Occipital lobe (tissue), 1 donor: ENCODE measurements at regions not wholly inside any gene's neighbourhood (a gene's known extent, or its start where the extent isn't known, plus 50 kb on each side); places are given as distances from the start of the nearest gene placed in this dataset.
"Not testable (repeated sequence)": the region's sequence is repeated elsewhere in the genome, so short reads cannot be mapped to it uniquely, and the experiment has no call there.

Source experiments
- DNase-seq: peaks from one replicate; lab custom pipeline; 2025; lab: John Stamatoyannopoulos, UW

DNA sequence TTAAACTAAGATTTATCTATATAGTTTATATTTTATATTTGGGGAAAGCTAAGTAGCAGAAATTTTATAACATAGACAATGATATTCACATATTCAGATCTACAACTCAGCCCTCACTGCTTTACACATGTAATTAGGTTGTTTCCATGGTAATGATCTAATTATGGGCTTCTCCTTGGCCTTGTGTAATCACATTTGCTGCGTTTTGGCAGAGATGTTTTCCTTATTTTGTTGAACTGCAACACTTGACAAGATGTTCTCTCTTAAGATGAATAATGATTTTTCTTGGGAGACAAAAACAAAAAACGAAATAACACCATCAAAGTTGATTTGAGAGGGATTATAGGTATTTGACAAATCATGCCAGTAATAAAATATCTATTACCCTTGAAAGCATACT is 635.6 kb upstream of the TBL1XR1 start:
- no peak for DNase-seq

DNA sequence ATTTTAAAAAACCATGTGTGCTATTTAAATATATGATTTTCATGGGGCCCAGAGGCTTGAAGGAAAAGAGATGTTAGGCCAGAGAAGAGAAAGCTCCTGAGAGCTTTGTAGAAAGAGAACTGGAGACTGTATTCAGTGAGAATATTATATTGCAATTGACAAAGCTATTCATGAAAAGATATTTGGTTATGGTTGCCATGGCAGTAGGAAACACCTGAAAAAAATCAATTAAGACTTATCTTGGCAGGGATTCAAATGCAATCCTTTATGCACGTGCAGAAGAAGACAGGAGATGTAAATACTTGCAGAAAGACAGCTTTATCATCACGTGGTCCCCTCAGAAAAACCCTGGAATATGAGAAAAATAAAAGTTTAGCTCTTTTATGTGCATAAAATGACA is 636.0 kb upstream of the TBL1XR1 start:
- no peak for DNase-seq

DNA sequence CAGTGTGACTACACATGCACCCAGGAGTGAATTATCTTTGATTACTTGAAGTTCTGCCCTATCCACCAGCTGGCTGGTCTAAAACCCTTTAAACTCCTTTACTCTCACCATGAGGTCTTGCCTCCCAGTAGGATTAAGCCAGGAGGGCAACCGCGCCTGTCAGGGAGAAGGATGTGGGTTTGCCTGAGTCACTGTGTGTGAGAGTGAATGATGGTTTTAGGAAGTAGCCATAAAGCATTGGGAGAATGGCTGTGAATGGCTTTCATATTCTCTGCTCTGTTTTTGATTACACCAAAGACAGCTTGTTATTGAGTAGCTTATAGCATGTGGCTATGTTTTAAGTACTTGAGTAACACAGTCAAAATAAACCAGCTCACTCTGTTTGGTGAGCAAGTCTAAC is 637.7 kb upstream of the TBL1XR1 start:
- no peak for DNase-seq

DNA sequence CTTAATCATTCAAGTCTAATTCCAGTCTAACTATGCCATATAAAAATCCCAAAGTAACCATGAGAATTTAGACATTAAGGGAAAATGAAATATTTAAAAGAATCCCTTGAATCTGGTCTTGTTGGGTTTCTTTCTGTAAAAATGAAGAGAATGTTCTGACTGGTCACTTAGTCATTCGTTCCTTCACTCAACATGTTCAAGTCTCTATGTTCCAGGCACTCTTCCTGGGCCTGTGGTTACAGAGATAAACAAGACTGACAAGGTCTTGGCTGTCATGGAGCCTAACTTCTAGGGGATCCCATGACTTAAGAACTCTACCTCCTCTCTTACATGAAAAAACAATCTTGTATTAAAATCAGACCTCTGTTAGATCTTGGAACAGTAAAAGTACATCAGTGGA is 638.6 kb upstream of the TBL1XR1 start:
- DNase-seq: no peak

DNA sequence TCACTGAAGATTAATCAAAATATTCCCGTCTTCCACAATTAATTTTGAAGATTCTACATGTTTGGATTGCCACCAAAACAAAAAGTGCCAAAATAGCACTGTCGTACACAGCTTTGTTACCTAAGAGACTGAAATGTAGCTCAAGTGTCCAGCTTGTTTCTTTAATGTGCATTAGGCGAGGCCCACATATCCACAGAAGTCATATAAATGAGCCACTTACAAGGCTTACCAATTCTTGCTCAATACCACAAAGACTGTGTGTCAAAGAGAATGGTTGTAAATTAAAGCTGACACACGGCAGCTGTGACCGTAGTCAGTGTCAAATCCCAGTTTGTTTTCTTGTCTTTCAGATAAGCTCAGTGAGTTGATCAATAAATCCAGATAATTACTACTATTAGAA is 639.4 kb upstream of the TBL1XR1 start:
- DNase-seq: no peak

DNA sequence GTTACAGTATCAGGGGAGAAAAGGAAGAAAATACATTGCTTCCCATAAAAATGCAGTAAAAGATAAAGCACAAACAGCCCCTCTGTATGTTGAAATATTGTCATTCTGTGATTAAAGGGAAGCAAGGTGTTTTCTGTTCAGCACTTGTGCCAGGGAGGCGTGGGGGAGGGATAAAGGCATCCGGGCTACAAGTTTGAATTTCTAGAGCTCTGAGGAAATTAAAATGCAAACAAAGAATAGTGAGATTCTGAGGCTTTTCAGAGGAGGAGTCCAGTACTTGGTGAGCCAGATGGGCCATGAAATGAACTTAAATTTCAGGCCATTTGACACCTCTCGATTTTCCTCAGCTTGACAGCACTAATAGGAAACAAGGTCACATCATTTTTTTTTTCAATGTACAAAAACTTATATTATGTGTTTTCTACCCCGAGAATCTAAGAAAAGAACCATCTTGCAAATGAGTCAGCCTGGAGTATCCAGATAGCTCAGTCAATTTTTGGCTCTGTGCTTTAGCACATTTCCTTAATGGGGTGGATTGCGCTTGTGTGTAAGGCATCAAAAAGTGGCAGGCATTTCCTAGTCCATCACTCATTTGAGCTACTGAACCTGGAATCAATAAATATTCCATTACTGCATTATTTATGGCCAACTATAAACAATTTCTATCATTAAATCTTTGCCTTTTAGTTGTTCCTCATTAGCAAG is 640.8 kb upstream of the TBL1XR1 start:
- no peak for DNase-seq

DNA sequence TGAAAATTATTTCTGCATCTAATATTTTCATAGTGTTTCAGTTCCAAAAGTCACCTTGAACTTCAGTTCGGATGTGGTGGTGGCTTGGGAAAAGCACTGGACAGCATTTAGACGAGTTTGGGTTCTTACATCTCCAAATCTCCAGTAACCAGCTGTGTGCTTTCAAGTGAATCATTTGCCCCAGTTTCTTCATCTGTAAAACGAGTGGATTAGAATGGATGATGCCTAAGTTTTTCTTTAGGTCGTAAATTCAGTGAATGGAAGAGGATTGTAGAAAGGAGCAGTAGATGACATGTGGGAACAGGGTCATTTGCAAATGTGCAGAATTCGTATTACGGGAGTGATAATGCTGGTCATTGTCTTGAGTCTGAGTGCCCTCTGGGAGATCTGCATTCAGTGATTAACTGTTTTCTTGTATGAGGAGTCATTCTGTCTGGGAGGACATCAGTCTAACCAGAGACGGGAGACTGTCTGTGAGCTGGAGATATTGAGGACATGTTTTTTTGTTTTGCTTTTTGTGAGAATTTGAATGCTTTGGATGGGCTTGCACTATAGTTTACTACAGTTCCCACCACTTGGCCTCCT is 641.6 kb upstream of the TBL1XR1 start:
- DNase-seq: no peak

DNA sequence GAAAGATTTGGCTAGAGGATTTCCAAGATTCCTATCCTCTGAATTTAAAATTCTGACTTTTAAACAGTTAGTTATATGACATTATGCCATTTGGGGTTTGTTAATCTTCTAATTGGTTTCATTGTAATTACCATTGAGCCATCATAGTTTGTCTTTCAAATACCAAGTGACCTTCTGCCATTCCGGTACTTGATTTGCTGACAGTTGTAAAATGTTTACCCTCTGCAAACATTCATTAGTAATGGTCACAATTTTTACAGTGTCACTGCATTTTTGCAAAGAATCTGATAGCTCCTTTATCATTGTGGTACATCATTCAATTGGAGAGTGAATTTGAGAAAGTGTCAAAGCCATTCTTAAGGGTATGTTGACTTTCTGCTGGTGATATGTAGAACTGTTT is 645.0 kb upstream of the TBL1XR1 start:
- no peak for DNase-seq

DNA sequence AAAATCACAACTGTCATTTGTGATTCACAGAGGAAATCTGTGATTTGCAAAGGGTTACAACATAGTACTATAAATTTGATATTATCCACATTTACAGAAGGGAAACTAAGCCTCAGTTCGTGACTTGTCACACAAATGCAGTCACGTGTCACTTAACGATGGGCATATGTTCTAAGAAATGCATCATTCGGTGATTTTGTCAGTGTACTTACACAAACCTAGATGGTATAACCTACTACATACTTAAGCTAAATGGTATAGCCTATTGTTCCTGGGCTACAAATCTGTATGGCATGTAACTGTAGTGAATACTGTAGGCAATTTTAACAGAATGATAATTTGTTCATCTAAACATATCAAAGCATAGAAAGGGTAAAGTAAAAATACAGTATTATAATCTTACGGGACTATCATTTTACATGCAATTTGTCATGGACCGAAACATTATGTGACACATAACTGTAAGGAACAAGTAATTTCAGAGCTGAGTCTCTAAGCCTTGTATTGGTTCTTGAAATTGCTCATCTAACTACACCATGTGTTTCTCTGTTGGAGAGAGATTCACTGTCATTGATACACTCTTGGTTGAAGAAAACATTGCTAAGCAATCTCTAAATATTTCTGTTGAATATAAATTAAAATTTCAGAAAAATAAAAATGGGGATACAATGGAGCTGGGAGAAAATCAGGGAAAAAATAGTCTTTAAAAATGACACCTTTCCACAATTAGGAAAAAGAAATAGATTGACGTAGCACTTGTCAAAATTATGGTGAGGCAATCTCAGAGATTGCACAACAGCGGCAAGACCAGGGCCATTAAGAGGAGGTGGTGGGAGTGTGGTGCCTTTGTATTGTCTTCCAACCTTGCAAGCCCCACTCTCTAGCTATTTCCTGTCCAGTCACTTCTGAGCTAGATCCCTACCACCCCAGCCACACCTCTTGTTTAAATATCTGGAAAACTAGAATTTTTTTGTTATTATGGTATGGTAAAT is 645.8 kb upstream of the TBL1XR1 start:
- no peak for DNase-seq

DNA sequence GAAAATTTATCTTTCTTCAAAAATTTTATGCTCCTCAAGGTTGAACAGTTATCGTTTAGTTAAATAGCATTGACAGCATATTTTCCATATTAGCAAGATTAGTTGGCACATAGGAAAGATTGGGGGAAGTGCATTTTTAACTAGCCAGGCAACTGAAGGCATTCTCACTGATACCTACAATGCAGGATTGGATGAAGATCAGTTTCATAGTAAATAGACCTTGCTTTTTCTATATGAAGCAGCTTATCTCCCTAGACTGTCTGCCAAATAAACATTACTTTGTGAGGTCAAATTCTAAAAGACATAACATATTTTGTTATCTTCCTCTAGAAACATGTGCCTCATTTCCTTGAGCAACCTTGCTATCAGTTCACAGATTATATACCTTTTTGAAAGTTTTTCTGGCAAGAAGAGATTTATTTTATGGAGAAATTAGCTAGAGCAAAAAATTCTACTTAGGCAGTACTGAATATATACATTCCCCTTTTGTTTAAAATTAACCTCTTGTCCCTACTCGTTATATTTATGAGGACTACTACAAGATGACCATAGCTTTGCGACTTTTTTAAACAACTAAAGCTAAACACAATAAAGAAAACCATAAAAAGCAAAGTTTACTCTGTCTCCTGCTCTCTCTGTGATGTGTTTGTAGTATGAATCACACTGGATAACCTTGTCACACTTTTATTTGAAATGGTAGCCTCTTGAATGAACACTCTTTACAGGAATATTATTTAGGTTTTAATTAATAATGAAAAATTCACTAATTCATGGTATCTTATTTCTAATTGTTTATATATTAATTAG is 654.9 kb upstream of the TBL1XR1 start:
- no peak for DNase-seq

DNA sequence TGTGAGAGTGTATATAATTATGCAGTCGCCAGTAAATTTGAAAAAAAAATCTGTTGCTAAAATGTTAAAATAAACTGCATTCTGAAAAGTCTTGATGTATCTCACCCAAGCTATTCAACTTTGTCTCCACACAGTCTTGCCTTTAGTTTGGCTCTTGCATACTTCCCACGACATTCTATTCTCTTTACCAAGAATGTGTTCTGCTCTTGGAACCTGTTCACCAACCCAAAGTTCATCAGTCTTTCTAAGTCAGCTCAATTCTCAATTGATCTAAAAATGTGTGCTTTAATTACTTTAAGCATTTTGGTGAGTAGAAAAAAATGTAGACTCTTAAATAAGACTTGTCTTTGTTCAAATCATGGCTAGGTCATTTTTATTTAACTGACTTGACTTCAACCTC is 657.7 kb upstream of the TBL1XR1 start:
- DNase-seq: no peak

DNA sequence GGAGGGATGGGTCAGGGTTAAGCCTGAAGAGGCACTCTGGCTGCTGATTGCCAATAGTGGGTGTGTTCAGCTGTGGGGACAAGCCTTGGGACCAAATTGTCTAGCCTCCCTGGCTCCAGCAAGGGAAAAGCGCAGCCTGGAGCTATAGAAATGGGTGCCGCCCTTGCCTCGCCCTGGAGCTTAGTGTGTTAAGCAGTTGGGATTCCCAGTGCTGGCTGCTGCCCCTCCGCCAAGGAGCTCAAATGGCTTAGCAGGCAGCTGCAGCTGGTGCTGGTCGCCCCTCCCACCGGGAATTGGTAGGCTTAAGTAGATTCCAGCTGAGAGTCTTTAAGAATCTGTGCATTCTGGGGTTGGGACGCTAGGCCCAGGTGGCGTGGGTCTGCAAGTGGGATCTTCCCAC is 662.9 kb upstream of the TBL1XR1 start:
- no peak for DNase-seq

DNA sequence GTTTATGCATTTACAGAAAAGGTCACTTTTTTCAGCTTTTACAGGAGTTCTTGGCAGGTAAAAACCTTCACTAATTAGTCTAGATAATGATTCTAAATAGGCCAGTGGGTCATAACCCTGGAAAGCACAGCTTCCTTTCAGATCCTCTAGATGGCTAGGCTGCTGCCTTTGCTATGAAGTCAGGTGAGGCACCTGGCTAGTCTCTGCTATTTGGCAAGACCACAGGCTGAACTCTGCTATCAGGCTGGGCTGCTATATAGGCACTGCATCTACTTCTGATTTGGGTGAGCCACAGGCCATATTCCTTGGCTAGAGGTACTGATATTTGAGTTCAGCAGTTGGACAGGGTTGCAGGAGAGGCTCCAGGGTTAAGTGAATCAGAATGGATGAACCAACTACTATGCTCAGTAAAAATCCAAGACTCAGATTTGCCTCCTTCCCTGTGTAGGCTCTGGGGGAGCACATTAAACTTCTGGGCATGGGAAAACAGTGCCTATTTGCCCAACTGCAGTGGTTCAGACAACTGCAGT is 665.7 kb upstream of the TBL1XR1 start:
- no peak for DNase-seq

DNA sequence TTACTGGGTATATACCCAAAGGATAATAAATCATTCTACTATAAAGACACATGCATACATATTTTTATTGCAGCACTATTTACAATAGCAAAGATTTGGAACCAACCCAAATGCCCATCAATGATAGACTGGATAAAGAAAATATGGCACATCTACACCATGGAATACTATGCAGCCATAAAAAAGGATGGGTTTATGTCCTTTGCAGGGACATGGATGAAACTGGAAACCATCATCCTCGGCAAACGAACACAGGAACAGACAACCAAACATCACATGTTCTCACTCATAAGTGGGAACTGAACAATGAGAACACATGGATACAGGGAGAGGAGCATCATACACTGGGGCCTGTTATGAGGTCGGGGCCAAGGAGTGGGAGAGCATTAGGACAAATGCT is 665.0 kb upstream of the KCNMB2 start:
- not testable (repeated sequence) for DNase-seq

DNA sequence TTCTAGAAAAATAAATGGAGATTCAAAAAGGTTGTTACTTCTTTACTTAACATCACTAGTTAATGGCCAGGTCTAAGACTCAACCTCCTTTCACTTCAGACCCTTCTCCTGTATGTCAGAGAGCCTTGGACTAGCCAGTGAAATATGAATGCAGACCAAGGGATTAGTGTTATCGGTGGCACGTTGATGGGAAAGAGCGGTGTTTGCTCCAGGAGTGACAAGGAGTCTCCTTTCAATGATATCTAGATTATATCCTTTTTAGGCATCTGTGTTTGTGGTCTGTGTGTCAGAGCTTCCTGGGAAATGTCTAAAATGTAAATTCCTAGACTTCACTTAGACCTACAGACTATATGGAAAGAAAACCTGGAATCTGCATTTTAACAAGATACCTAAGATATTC is 658.0 kb upstream of the KCNMB2 start:
- no peak for DNase-seq

DNA sequence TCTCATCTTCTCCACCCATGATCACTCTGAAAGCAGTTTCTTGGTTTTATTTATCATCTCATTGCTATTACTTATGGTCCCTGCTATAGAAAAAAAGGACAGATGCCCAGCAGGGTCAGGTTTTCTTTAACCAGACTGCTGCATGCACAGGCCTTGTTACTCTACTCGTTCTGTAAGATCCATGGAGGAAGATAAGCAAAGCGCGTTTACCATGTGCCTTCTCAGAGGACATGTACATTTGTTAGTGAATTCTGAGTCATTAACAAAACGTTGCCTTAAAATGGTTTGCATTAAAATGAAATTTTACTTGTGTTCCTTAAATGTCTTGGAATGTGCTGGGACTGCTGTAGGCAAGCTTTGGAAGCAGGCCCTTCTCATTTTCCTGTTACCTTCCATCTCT is 657.3 kb upstream of the KCNMB2 start:
- no peak for DNase-seq

DNA sequence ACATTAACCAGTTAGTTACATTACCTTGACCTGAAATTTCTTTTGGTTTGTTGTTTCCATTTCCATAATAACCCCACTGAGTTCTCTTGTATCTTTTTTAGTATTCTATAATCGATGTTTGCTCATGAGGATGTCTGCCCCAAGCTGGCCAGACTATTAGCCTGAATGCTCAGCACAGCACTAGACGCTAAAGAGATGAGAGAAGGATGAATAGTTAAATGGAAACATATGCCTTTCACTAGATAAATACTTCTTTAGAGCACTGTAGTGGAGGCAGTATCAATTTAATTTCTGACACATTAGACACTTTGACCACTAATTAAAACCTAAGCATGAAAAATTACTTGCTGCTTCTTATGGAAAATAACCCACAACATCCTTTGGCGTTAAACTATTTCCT is 654.9 kb upstream of the KCNMB2 start:
- DNase-seq: no peak

DNA sequence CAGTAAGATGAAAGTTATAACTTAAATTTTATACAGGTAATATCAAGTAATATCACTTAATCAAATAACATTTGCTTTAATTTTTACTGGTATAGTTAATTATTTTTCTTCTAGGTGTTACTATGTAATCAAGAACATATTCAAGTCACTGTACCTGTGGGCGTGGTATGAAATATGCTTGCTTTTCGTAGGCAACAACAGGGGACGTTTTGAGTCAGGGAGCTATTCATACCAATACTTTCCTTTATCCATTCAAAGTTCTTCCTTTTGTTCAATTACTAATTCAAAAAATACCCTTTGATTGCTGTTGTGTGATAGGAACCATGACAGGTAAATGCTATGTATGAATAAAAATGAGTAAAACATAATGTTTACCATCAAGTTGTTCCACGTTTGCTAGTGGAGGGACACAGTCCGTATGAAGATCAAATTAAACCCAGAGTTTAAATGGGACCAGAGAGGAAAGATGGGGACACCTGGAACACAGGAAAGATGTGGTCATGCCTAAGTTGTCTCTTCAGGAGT is 654.0 kb upstream of the KCNMB2 start:
- DNase-seq: no peak

DNA sequence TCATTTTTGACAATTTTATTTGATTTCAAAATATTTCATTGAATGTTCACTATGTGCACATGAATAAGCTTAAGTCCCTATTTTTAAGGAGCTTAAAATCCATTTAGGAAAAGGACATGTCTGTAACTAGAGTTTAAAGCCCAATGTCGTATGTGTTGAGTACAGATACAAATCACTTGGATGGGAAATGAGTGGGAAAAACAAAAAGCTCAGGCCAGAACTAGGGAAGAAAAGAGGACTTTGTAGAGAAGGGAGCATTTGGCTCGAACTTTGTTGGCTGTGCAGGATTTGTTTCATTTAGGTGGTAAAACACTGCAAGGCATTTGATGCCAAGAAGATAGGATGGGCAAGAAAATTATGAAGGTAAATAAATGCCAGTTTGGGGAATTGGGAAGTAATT is 653.1 kb upstream of the KCNMB2 start:
- no peak for DNase-seq

DNA sequence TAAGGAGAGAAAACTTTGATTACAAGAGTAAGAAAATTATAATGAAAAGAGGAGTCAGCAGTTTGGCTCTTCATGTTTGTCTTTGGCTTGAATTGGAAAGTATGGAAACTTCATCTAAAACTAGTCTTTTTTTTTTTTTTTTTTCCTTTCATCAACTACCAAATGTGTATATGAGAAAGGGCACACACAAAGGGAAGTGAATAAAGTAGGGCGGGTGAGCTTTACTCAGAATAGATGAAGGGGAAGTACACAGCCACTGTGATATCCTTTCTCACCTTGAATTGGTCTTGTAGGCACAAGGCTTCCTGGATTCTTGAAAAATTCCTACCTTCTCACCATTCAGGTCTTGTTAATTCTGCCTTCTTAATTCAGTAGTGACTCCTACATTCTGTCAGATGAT is 652.3 kb upstream of the KCNMB2 start:
- DNase-seq: no peak

DNA sequence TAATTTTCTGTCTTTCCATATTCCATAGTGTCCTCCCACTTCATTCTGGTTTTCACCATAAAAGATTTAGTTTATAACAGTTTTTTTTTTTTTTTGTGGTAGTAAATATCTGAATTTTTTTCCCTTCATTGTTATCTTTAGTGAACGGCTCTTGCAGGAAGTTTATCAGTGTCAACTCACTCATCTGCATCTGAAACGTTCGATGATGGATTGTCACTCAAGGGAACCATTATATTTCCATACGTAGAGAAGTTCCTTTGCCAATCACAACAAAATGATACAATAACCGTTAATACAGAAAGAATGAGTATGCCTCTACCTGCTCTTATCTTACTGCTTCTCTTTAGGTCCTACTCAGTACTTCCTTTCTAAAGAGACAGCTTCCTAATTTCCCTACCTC is 651.2 kb upstream of the KCNMB2 start:
- no peak for DNase-seq
